ENCODE measurements at regions not wholly inside any gene's neighbourhood (a gene's known extent, or its start where the extent isn't known, plus 50 kb on each side); places are given as distances from the start of the nearest gene placed in this dataset.
"Not testable (repeated sequence)": the region's sequence is repeated elsewhere in the genome, so short reads cannot be mapped to it uniquely, and the experiment has no call there.

DNA sequence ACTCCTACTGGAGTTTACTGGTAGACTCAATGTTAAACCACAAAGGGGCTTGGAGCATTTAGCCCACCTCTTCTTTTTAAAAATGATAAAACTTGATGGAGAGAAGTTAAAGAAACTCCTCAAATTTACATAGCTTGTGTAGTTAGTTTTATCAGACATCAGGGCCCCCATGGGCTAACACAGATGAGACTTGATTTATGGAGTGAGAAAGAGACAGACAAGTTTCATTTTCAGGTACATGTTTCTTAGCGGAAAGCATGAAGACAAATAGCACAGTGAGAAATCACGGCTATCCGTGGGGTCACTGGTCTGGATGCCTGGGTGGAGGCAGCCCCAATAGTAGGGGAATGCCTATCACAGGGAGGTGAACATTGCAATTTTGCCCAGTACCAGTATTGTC, 173.6 kb downstream of the TFAP2B start:
- H3K27me3 Mint-ChIP-seq: no peaks in the 10 kb centered on the region
- ATAC-seq (no peak), DNase-seq (no peak)
- H3K4me3 Mint-ChIP-seq: no peak overlapping the region
- no peaks in the 10 kb centered on the region for H3K9me3 ChIP-seq (ENCODE audit: control insufficient read depth, low read length, poor library complexity, severe bottlenecking)
- H3K27ac Mint-ChIP-seq: no peak overlapping the region
- no peaks in the 10 kb centered on the region for H3K36me3 Mint-ChIP-seq (ENCODE audit: low read depth)
- H3K4me1 Mint-ChIP-seq: no peaks in the 10 kb centered on the region

GRCh38 chr6:50992704-50993625, 174.3 kb downstream of the TFAP2B start:
- H3K27me3 Mint-ChIP-seq: no peaks in the 10 kb centered on the region
- H3K9me3 ChIP-seq (ENCODE audit: control insufficient read depth, low read length, poor library complexity, severe bottlenecking): no peaks in the 10 kb centered on the region
- H3K27ac Mint-ChIP-seq: no peak overlapping the region
- no peak for DNase-seq
- no peak for ATAC-seq
- no peak overlapping the region for H3K4me3 Mint-ChIP-seq
- no peaks in the 10 kb centered on the region for H3K4me1 Mint-ChIP-seq
- H3K36me3 Mint-ChIP-seq (ENCODE audit: low read depth): no peaks in the 10 kb centered on the region

- ATAC-seq: no peak
- no peak for DNase-seq
- Mint-ChIP-seq H3K27me3 (no peaks in the 10 kb centered on the region), H3K27ac (no peak overlapping the region), H3K4me3 (no peak overlapping the region), H3K36me3 (ENCODE audit: low read depth) (no peaks in the 10 kb centered on the region), H3K4me1 (no peaks in the 10 kb centered on the region)
- no peaks in the 10 kb centered on the region for H3K9me3 ChIP-seq (ENCODE audit: control insufficient read depth, low read length, poor library complexity, severe bottlenecking)
These were observed 175.5 kb downstream of the TFAP2B start for GRCh38 chr6:50993941-50994720.

DNA sequence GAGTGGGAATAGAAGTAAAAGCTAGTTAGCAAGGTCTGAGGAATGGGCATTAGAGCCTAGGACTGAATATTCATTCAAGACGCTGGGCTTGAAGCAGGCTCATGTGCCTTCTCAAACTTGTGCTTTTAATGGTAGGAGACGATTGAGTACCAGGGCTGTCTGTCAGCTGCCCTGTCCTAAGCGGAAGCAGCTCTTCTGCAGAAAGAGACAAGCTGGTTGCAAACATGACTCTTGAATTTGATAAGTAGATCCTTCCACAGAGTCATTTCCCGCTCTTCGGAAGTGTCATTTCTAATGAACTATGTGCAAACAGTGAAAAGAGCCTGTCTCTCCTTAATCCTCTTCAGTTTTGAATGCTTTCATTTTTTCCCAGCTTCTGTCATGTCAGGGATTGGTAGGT, 176.4 kb downstream of the TFAP2B start:
- DNase-seq: no peak
- no peaks in the 10 kb centered on the region for H3K9me3 ChIP-seq (ENCODE audit: control insufficient read depth, low read length, poor library complexity, severe bottlenecking)
- no peaks in the 10 kb centered on the region for H3K27me3 Mint-ChIP-seq
- no peak overlapping the region for H3K4me3 Mint-ChIP-seq
- H3K27ac Mint-ChIP-seq: no peak overlapping the region
- H3K4me1 Mint-ChIP-seq: no peaks in the 10 kb centered on the region
- no peaks in the 10 kb centered on the region for H3K36me3 Mint-ChIP-seq (ENCODE audit: low read depth)
- no peak for ATAC-seq

DNA sequence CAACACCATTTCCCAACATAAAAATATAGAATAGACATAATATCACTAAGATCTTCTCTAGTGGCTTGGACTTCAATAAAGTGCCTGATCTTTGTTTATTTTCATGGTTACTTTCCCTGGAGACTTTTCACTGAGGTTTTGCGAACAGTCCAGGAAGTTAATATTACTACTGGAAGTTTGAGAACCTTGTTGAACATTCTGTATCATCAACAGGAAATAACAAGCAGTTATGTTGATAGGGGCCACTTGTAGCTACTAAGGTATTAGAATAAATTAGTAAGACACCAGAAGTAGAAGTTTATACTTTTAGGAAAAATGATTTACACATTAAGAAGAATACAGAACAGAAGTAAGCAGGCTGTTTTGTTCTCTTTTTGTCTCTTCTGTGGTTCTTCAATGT, 180.2 kb downstream of the TFAP2B start:
- ATAC-seq: no peak
- H3K27ac Mint-ChIP-seq: no peak overlapping the region
- no peaks in the 10 kb centered on the region for H3K9me3 ChIP-seq (ENCODE audit: control insufficient read depth, low read length, poor library complexity, severe bottlenecking)
- no peaks in the 10 kb centered on the region for H3K27me3 Mint-ChIP-seq
- H3K36me3 Mint-ChIP-seq (ENCODE audit: low read depth): no peaks in the 10 kb centered on the region
- DNase-seq: no peak
- no peak overlapping the region for H3K4me3 Mint-ChIP-seq
- no peaks in the 10 kb centered on the region for H3K4me1 Mint-ChIP-seq

DNA sequence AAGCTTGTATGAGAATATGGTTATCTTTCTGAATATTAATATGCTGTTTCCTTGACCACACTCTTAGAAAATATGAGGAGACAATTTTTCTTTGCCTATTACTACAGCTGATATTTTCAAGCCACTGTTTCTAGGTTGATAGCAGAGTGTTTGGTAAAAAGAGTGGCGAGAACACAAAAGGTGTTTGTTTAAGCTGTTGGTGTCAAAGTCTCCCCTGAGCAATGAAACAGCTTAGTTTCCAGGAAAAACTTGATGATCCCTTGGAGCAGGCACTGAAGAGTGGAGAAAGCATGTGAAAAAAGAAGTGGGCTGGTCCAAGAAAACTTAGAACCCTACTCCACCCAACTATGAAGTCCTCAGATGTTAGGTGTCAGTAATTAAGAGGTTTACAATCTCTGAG, 182.7 kb downstream of the TFAP2B start:
- no peaks in the 10 kb centered on the region for H3K36me3 Mint-ChIP-seq (ENCODE audit: low read depth)
- H3K4me1 Mint-ChIP-seq: no peaks in the 10 kb centered on the region
- DNase-seq: no peak
- no peaks in the 10 kb centered on the region for H3K9me3 ChIP-seq (ENCODE audit: control insufficient read depth, low read length, poor library complexity, severe bottlenecking)
- no peak for ATAC-seq
- no peaks in the 10 kb centered on the region for H3K27me3 Mint-ChIP-seq
- no peak overlapping the region for H3K27ac Mint-ChIP-seq
- no peak overlapping the region for H3K4me3 Mint-ChIP-seq

- H3K27me3 Mint-ChIP-seq: no peaks in the 10 kb centered on the region
These were observed 185.7 kb downstream of the TFAP2B start for GRCh38 chr6:51004380-51004779.

DNA sequence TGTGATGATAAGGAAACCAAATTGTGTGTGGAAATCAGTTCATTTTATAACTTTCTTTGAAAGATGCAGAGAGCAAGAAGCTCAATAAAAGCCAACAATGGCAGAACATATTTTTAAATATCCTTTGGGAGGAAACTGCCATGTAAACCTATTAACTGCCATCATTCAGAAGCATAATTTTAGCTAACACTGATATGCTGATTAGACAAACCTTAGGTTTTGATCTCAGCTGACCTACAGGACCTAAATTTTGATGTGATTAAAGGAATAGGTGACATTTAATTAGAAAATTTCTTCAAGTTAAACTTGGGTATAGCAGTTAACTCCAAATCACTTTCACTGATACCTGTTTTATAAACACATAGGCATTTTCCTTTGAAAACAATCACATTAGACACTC, 187.1 kb downstream of the TFAP2B start:
- no peaks in the 10 kb centered on the region for H3K4me1 Mint-ChIP-seq
- no peaks in the 10 kb centered on the region for H3K27me3 Mint-ChIP-seq
- no peak for ATAC-seq
- no peaks in the 10 kb centered on the region for H3K36me3 Mint-ChIP-seq (ENCODE audit: low read depth)
- no peaks in the 10 kb centered on the region for H3K9me3 ChIP-seq (ENCODE audit: control insufficient read depth, low read length, poor library complexity, severe bottlenecking)
- no peak overlapping the region for H3K27ac Mint-ChIP-seq
- no peak for DNase-seq
- H3K4me3 Mint-ChIP-seq: no peak overlapping the region

More at GRCh38 chr6:51004380-51004779, 185.7 kb downstream of the TFAP2B start:
- Mint-ChIP-seq H3K36me3 (ENCODE audit: low read depth) (no peaks in the 10 kb centered on the region), H3K4me3 (no peak overlapping the region), H3K4me1 (no peaks in the 10 kb centered on the region), H3K27ac (no peak overlapping the region)
- ATAC-seq: no peak
- H3K9me3 ChIP-seq (ENCODE audit: control insufficient read depth, low read length, poor library complexity, severe bottlenecking): no peaks in the 10 kb centered on the region
- DNase-seq: no peak

DNA sequence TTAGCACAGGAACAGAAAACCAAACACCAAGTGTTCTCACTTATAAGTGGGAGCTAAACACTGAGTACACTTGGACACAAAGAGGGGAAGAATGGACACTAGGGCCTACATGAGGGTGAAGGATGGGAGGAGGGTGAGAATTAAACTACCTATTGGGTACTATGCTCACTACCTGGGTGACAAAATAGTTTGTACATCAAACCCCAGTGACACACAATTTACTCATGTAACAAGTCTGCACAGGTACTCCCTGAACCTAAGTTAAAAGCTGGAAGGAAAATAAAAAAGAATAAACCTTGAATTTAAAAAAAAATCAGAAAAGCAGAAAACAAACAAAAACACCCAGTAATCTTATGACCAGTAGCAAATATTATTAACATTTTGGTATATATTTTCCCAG, 188.6 kb downstream of the TFAP2B start:
- Mint-ChIP-seq H3K4me3 (no peak overlapping the region), H3K4me1 (no peaks in the 10 kb centered on the region), H3K27me3 (no peaks in the 10 kb centered on the region), H3K27ac (no peak overlapping the region), H3K36me3 (ENCODE audit: low read depth) (no peaks in the 10 kb centered on the region)
- ATAC-seq: no peak
- no peak for DNase-seq
- H3K9me3 ChIP-seq (ENCODE audit: control insufficient read depth, low read length, poor library complexity, severe bottlenecking): no peaks in the 10 kb centered on the region

- not testable (repeated sequence) for H3K9me3 ChIP-seq (ENCODE audit: control insufficient read depth, low read length, poor library complexity, severe bottlenecking); H3K4me3 Mint-ChIP-seq; H3K4me1 Mint-ChIP-seq; DNase-seq; H3K36me3 Mint-ChIP-seq (ENCODE audit: low read depth); ATAC-seq; H3K27me3 Mint-ChIP-seq; H3K27ac Mint-ChIP-seq
These were observed 190.0 kb downstream of the TFAP2B start for GRCh38 chr6:51008693-51009092.

DNA sequence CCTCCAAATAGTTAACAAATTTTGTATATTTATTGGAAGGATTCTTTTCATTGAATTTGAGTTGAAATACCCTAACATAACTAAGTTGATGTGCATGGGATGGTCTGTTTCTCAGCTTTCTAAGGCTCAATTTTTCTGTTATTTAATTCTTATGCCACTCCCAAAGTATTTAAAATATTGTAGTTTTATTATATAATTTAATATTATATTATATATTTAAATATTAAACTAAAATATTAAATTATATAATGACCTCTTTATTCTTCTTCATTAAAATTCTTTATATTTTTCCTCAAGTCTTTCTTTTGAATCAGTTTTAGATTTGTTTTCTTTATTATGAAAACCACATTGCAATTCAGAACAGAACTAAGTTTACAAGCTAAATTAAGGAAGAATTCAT, 194.7 kb downstream of the TFAP2B start:
- Mint-ChIP-seq H3K27ac (no peak overlapping the region), H3K4me3 (no peak overlapping the region), H3K4me1 (no peaks in the 10 kb centered on the region), H3K36me3 (ENCODE audit: low read depth) (no peaks in the 10 kb centered on the region), H3K27me3 (no peaks in the 10 kb centered on the region)
- DNase-seq: no peak
- H3K9me3 ChIP-seq (ENCODE audit: control insufficient read depth, low read length, poor library complexity, severe bottlenecking): no peaks in the 10 kb centered on the region
- no peak for ATAC-seq

- DNase-seq (no peak), ATAC-seq (no peak)
- H3K27ac Mint-ChIP-seq: no peak overlapping the region
- H3K27me3 Mint-ChIP-seq: no peaks in the 10 kb centered on the region
- H3K36me3 Mint-ChIP-seq (ENCODE audit: low read depth): no peaks in the 10 kb centered on the region
- H3K4me3 Mint-ChIP-seq: no peak overlapping the region
- no peaks in the 10 kb centered on the region for H3K4me1 Mint-ChIP-seq
- H3K9me3 ChIP-seq (ENCODE audit: control insufficient read depth, low read length, poor library complexity, severe bottlenecking): no peaks in the 10 kb centered on the region
These were observed 196.7 kb downstream of the TFAP2B start for GRCh38 chr6:51015394-51015793.

- Mint-ChIP-seq H3K36me3 (ENCODE audit: low read depth) (no peaks in the 10 kb centered on the region), H3K4me1 (no peaks in the 10 kb centered on the region), H3K27ac (no peak overlapping the region), H3K27me3 (no peaks in the 10 kb centered on the region), H3K4me3 (no peak overlapping the region)
- ATAC-seq (no peak), DNase-seq (no peak)
- no peaks in the 10 kb centered on the region for H3K9me3 ChIP-seq (ENCODE audit: control insufficient read depth, low read length, poor library complexity, severe bottlenecking)
These were observed 197.8 kb downstream of the TFAP2B start for GRCh38 chr6:51016489-51016888.
